ENCODE measurements at regions not wholly inside any gene's neighbourhood (a gene's known extent, or its start where the extent isn't known, plus 50 kb on each side); places are given as distances from the start of the nearest gene placed in this dataset.

- POLR2A ChIA-PET = no interaction called here
- Mint-ChIP-seq H3K27ac (no peak overlapping the region), H3K27me3 (no peaks in the 10 kb centered on the region), H3K9me3 (no peaks in the 10 kb centered on the region), H3K36me3 (ENCODE audit: low read depth) (no peaks in the 10 kb centered on the region), H3K4me3 (no peak overlapping the region), H3K4me1 (ENCODE audit: low read depth) (no peaks in the 10 kb centered on the region)
- intact Hi-C loops (cut with DNase I, micrococcal nuclease) = no loop called here
- H3K4me1 ChIP-seq (ENCODE audit: insufficient read depth, low read length) = no peaks in the 10 kb centered on the region
- no peak for DNase-seq
- H3K4me3 ChIP-seq (ENCODE audit: low read length) = no peak overlapping the region
- TF ChIP-seq CTCF (IDR thresholded peaks at IDR 0.05) = no peak
- H3K36me3 ChIP-seq (ENCODE audit: insufficient read depth, low read length) = no peaks in the 10 kb centered on the region
- H3K27ac ChIP-seq (ENCODE audit: low read depth in 1 of 2, low read length in 2 of 2) = no peak overlapping the region
- H3K9me3 ChIP-seq (ENCODE audit: control insufficient read depth in 1 of 2, insufficient read depth in 1 of 2, low read length in 2 of 2) = no peaks in the 10 kb centered on the region
- no peaks in the 10 kb centered on the region for H3K27me3 ChIP-seq (ENCODE audit: control insufficient read depth in 1 of 2, insufficient read depth in 2 of 2, low read length in 2 of 2)
- no peak for ATAC-seq (ENCODE audit: poor library complexity)
- CTCF ChIA-PET = no interaction called here
Measured at GRCh38 chr12:60144395-60144794, 548.6 kb downstream of the SLC16A7 start.

DNA sequence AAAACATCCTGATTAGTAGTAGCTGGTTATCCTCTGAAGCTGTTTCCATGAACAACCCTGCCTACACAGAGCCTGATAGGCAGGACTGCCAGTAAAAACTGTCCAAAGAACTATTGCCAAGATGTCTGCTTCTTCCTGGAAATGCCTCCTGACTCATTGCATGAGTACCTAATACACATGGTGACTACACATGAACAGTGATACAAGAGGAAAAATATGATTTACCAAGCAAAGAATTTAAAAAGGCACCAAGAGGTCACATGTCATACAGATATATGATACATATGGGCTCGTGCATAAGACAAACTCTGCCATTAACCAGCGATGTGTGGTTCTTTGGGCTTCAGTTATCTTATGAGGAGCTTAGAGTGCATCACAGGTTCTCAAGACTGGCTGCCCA is 552.3 kb downstream of the SLC16A7 start:
- H3K36me3 Mint-ChIP-seq (ENCODE audit: low read depth) = no peaks in the 10 kb centered on the region
- H3K27me3 ChIP-seq (ENCODE audit: control insufficient read depth in 1 of 2, insufficient read depth in 2 of 2, low read length in 2 of 2) = no peaks in the 10 kb centered on the region
- H3K4me3 Mint-ChIP-seq = no peak overlapping the region
- no peak overlapping the region for H3K27ac ChIP-seq (ENCODE audit: low read depth in 1 of 2, low read length in 2 of 2)
- no peaks in the 10 kb centered on the region for H3K4me1 ChIP-seq (ENCODE audit: insufficient read depth, low read length)
- H3K36me3 ChIP-seq (ENCODE audit: insufficient read depth, low read length) = no peaks in the 10 kb centered on the region
- intact Hi-C loops (cut with DNase I, micrococcal nuclease) = no loop called here
- ATAC-seq (ENCODE audit: poor library complexity) (no peak), DNase-seq (no peak)
- ChIA-PET CTCF (no interaction called here), POLR2A (no interaction called here)
- H3K9me3 ChIP-seq (ENCODE audit: control insufficient read depth in 1 of 2, insufficient read depth in 1 of 2, low read length in 2 of 2) = no peaks in the 10 kb centered on the region
- no peak overlapping the region for H3K4me3 ChIP-seq (ENCODE audit: low read length)
- H3K4me1 Mint-ChIP-seq (ENCODE audit: low read depth) = no peaks in the 10 kb centered on the region
- H3K9me3 Mint-ChIP-seq = no peaks in the 10 kb centered on the region
- H3K27ac Mint-ChIP-seq = no peak overlapping the region
- TF ChIP-seq CTCF (IDR thresholded peaks at IDR 0.05) = no peak
- no peaks in the 10 kb centered on the region for H3K27me3 Mint-ChIP-seq

GRCh38 chr12:60148831-60149230 is 553.0 kb downstream of the SLC16A7 start:
- H3K27me3 ChIP-seq (ENCODE audit: control insufficient read depth in 1 of 2, insufficient read depth in 2 of 2, low read length in 2 of 2) = no peaks in the 10 kb centered on the region
- no peaks in the 10 kb centered on the region for H3K4me1 Mint-ChIP-seq (ENCODE audit: low read depth)
- intact Hi-C loops (cut with DNase I, micrococcal nuclease) = no loop called here
- CTCF ChIA-PET = no interaction called here
- H3K36me3 Mint-ChIP-seq (ENCODE audit: low read depth) = no peaks in the 10 kb centered on the region
- H3K27ac Mint-ChIP-seq = no peak overlapping the region
- H3K27me3 Mint-ChIP-seq = no peaks in the 10 kb centered on the region
- no peaks in the 10 kb centered on the region for H3K9me3 ChIP-seq (ENCODE audit: control insufficient read depth in 1 of 2, insufficient read depth in 1 of 2, low read length in 2 of 2)
- no peaks in the 10 kb centered on the region for H3K4me1 ChIP-seq (ENCODE audit: insufficient read depth, low read length)
- no peak overlapping the region for H3K4me3 Mint-ChIP-seq
- no peak for TF ChIP-seq CTCF (IDR thresholded peaks at IDR 0.05)
- no peak overlapping the region for H3K4me3 ChIP-seq (ENCODE audit: low read length)
- no peak for ATAC-seq (ENCODE audit: poor library complexity)
- no peaks in the 10 kb centered on the region for H3K36me3 ChIP-seq (ENCODE audit: insufficient read depth, low read length)
- no peak for DNase-seq
- POLR2A ChIA-PET = no interaction called here
- H3K9me3 Mint-ChIP-seq = no peaks in the 10 kb centered on the region
- no peak overlapping the region for H3K27ac ChIP-seq (ENCODE audit: low read depth in 1 of 2, low read length in 2 of 2)
